Activated CD4-positive, alpha-beta T cell treated with anti-CD3 and anti-CD28 coated beads, Interleukin-2, amount 10 ng/mL, durations not matched to agents 24 days and 14 days (primary cell): ENCODE measurements at regions not wholly inside any gene's neighbourhood (a gene's known extent, or its start where the extent isn't known, plus 50 kb on each side); places are given as distances from the start of the nearest gene placed in this dataset.
A peak's percentile ranks its signal among the peaks of the same experiment; 100 is the strongest.

Experiments
- DNase-seq: peaks from one replicate; pipeline ENCODE4 v3.0.0; 2022
- H3K27ac Mint-ChIP-seq: one replicate; pipeline ENCODE4 v1.8.0; 2022; ENCODE audit warnings: mild to moderate bottlenecking, mixed read lengths
- H3K27me3 Mint-ChIP-seq: one replicate; pipeline ENCODE4 v1.8.0; 2022; ENCODE audit warnings: mixed read lengths
- H3K36me3 Mint-ChIP-seq: one replicate; pipeline ENCODE4 v1.8.0; 2022; ENCODE audit warnings: low read depth, mild to moderate bottlenecking, mixed read lengths
- H3K4me1 Mint-ChIP-seq: one replicate; pipeline ENCODE4 v1.8.0; 2021; ENCODE audit warnings: mixed read lengths
- H3K4me3 Mint-ChIP-seq: one replicate; pipeline ENCODE4 v1.8.0; 2022; ENCODE audit warnings: mild to moderate bottlenecking, moderate library complexity, mixed read lengths
- H3K9me3 Mint-ChIP-seq: one replicate; pipeline ENCODE4 v1.8.0; 2021; ENCODE audit warnings: mixed read lengths
- intact Hi-C: fragments of 100-400 bp; cut with micrococcal nuclease; formaldehyde crosslinking; loops from one replicate; pipeline ENCODE4 v1.15.1; 2023

GRCh38 chr5:74054641-74055421, 428.8 kb downstream of the ARHGEF28 start:
- Mint-ChIP-seq H3K4me3 (no peak overlapping the region), H3K4me1 (no peaks in the 10 kb centered on the region), H3K36me3 (no peaks in the 10 kb centered on the region), H3K9me3 (no peaks in the 10 kb centered on the region), H3K27me3 (peaks cover 7% of the 10 kb centered on the region), H3K27ac (no peak overlapping the region)
- no peak for DNase-seq
- intact Hi-C loops: loop anchor here (10.0 kb wide), 1 partner anchor 150 kb away; no protein-coding TSS in a partner anchor

GRCh38 chr5:74054139-74054538, 428.1 kb downstream of the ARHGEF28 start:
- no peaks in the 10 kb centered on the region for H3K9me3 Mint-ChIP-seq
- DNase-seq: no peak
- no peak overlapping the region for H3K27ac Mint-ChIP-seq
- H3K4me3 Mint-ChIP-seq: no peak overlapping the region
- peaks cover 6% of the 10 kb centered on the region for H3K27me3 Mint-ChIP-seq
- intact Hi-C loops: loop anchor here (10.0 kb wide), 1 partner anchor 149 kb away; no protein-coding TSS in a partner anchor
- no peaks in the 10 kb centered on the region for H3K4me1 Mint-ChIP-seq
- no peaks in the 10 kb centered on the region for H3K36me3 Mint-ChIP-seq

- Mint-ChIP-seq H3K4me3 (no peak overlapping the region), H3K4me1 (no peaks in the 10 kb centered on the region), H3K27me3 (peaks cover 7% of the 10 kb centered on the region), H3K9me3 (no peaks in the 10 kb centered on the region), H3K27ac (no peak overlapping the region), H3K36me3 (no peaks in the 10 kb centered on the region)
- intact Hi-C loops: loop anchor here (10.0 kb wide), 1 partner anchor 148 kb away; no protein-coding TSS in a partner anchor
- no peak for DNase-seq
Observed at GRCh38 chr5:74052441-74053221, 426.6 kb downstream of the ARHGEF28 start.

GRCh38 chr5:74051076-74051475, 425.1 kb downstream of the ARHGEF28 start:
- no peaks in the 10 kb centered on the region for H3K36me3 Mint-ChIP-seq
- no peaks in the 10 kb centered on the region for H3K4me1 Mint-ChIP-seq
- DNase-seq: no peak
- intact Hi-C loops: loop anchor here (10.0 kb wide), 1 partner anchor 146 kb away; no protein-coding TSS in a partner anchor
- no peak overlapping the region for H3K27ac Mint-ChIP-seq
- H3K9me3 Mint-ChIP-seq: no peaks in the 10 kb centered on the region
- H3K4me3 Mint-ChIP-seq: no peak overlapping the region
- peaks cover 5% of the 10 kb centered on the region for H3K27me3 Mint-ChIP-seq

- no peaks in the 10 kb centered on the region for H3K4me1 Mint-ChIP-seq
- intact Hi-C loops: no loop called here
Observed at GRCh38 chr5:74044936-74045335, 418.9 kb downstream of the ARHGEF28 start.

GRCh38 chr5:74042959-74043358, 417.0 kb downstream of the ARHGEF28 start:
- H3K9me3 Mint-ChIP-seq: no peaks in the 10 kb centered on the region
- intact Hi-C loops: no loop called here
- no peaks in the 10 kb centered on the region for H3K4me1 Mint-ChIP-seq

More at GRCh38 chr5:74044936-74045335, 418.9 kb downstream of the ARHGEF28 start:
- Mint-ChIP-seq H3K36me3 (no peaks in the 10 kb centered on the region), H3K27me3 (peaks cover 6% of the 10 kb centered on the region), H3K9me3 (no peaks in the 10 kb centered on the region), H3K27ac (no peak overlapping the region), H3K4me3 (no peak overlapping the region)
- no peak for DNase-seq

GRCh38 chr5:74042559-74042958, 416.6 kb downstream of the ARHGEF28 start:
- H3K4me3 Mint-ChIP-seq: no peak overlapping the region
- H3K9me3 Mint-ChIP-seq: no peaks in the 10 kb centered on the region
- DNase-seq: no peak
- H3K4me1 Mint-ChIP-seq: no peaks in the 10 kb centered on the region
- no peak overlapping the region for H3K27ac Mint-ChIP-seq
- H3K27me3 Mint-ChIP-seq: peaks cover 5% of the 10 kb centered on the region
- intact Hi-C loops: no loop called here
- no peaks in the 10 kb centered on the region for H3K36me3 Mint-ChIP-seq

More at GRCh38 chr5:74042959-74043358, 417.0 kb downstream of the ARHGEF28 start:
- H3K27ac Mint-ChIP-seq: no peak overlapping the region
- H3K4me3 Mint-ChIP-seq: no peak overlapping the region
- no peak for DNase-seq
- no peaks in the 10 kb centered on the region for H3K36me3 Mint-ChIP-seq
- peaks cover 5% of the 10 kb centered on the region for H3K27me3 Mint-ChIP-seq

GRCh38 chr5:74041913-74042312, 415.9 kb downstream of the ARHGEF28 start:
- intact Hi-C loops: no loop called here
- H3K4me1 Mint-ChIP-seq: no peaks in the 10 kb centered on the region
- H3K36me3 Mint-ChIP-seq: no peaks in the 10 kb centered on the region
- peaks cover 5% of the 10 kb centered on the region for H3K27me3 Mint-ChIP-seq
- H3K4me3 Mint-ChIP-seq: no peak overlapping the region
- no peak for DNase-seq
- H3K27ac Mint-ChIP-seq: no peak overlapping the region
- H3K9me3 Mint-ChIP-seq: no peaks in the 10 kb centered on the region

- Mint-ChIP-seq H3K4me3 (no peak overlapping the region), H3K27ac (no peak overlapping the region), H3K27me3 (peaks cover 5% of the 10 kb centered on the region), H3K36me3 (no peaks in the 10 kb centered on the region), H3K4me1 (no peaks in the 10 kb centered on the region), H3K9me3 (no peaks in the 10 kb centered on the region)
- DNase-seq: peak; percentile 27
- intact Hi-C loops: no loop called here
Observed at GRCh38 chr5:74040811-74041491, 415.0 kb downstream of the ARHGEF28 start.

GRCh38 chr5:74040065-74040551, 414.1 kb downstream of the ARHGEF28 start:
- Mint-ChIP-seq H3K27me3 (peaks cover 5% of the 10 kb centered on the region), H3K36me3 (no peaks in the 10 kb centered on the region), H3K4me1 (no peaks in the 10 kb centered on the region), H3K4me3 (no peak overlapping the region), H3K9me3 (no peaks in the 10 kb centered on the region), H3K27ac (no peak overlapping the region)
- DNase-seq: peak; percentile 6
- intact Hi-C loops: no loop called here

- no peak overlapping the region for H3K27ac Mint-ChIP-seq
- DNase-seq: no peak
- intact Hi-C loops: no loop called here
- H3K4me1 Mint-ChIP-seq: no peaks in the 10 kb centered on the region
- no peak overlapping the region for H3K4me3 Mint-ChIP-seq
- H3K36me3 Mint-ChIP-seq: no peaks in the 10 kb centered on the region
- no peaks in the 10 kb centered on the region for H3K9me3 Mint-ChIP-seq
- no peaks in the 10 kb centered on the region for H3K27me3 Mint-ChIP-seq
Observed at GRCh38 chr5:74037321-74037720, 411.3 kb downstream of the ARHGEF28 start.

- no peaks in the 10 kb centered on the region for H3K9me3 Mint-ChIP-seq
- H3K4me1 Mint-ChIP-seq: no peaks in the 10 kb centered on the region
- no peak overlapping the region for H3K27ac Mint-ChIP-seq
- no peaks in the 10 kb centered on the region for H3K27me3 Mint-ChIP-seq
- no peak overlapping the region for H3K4me3 Mint-ChIP-seq
- DNase-seq: no peak
- intact Hi-C loops: no loop called here
- no peaks in the 10 kb centered on the region for H3K36me3 Mint-ChIP-seq
Observed at GRCh38 chr5:74035521-74035937, 409.5 kb downstream of the ARHGEF28 start.

GRCh38 chr5:74034733-74035132, 408.7 kb downstream of the ARHGEF28 start:
- Mint-ChIP-seq H3K27me3 (peaks cover 4% of the 10 kb centered on the region), H3K4me3 (no peak overlapping the region), H3K4me1 (no peaks in the 10 kb centered on the region), H3K9me3 (no peaks in the 10 kb centered on the region), H3K36me3 (no peaks in the 10 kb centered on the region), H3K27ac (no peak overlapping the region)
- DNase-seq: no peak
- intact Hi-C loops: no loop called here
